ENCODE measurements at regions not wholly inside any gene's neighbourhood (a gene's known extent, or its start where the extent isn't known, plus 50 kb on each side); places are given as distances from the start of the nearest gene placed in this dataset.

- 26% methylated on average over 1 of the region's 1 CpG for WGBS
- no peaks in the 10 kb centered on the region for H3K4me1 ChIP-seq (replicated peaks)
These were observed 842.9 kb upstream of the SEMA6A start for GRCh38 chr5:117417501-117417900.

DNA sequence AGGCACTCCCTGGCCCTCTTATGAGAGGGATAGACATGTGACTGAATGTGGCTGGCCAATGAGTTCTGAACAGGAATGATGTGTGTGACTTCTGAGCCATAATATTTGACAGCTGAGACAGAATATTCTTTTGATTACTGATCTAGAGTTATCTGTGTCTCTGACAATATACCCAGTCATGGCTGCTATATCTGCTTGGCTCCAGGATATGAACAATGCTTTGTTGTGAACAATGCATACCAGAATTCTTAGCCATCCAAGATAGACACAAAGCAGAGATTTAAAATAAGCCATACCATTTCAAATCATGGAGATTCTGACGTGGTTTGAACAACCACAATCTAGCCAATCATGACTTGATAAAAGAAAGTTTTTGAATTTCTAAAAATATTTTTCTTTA, 840.3 kb upstream of the SEMA6A start:
- no peak overlapping the region for H3K27ac ChIP-seq
- no peaks in the 10 kb centered on the region for H3K4me1 ChIP-seq (replicated peaks)
- TF ChIP-seq POLR2AphosphoS5 (IDR thresholded peaks at IDR 0.05) (no peak), POLR2A (IDR thresholded peaks at IDR 0.05) (no peak)
- TF ChIP-seq, protein P1, sequence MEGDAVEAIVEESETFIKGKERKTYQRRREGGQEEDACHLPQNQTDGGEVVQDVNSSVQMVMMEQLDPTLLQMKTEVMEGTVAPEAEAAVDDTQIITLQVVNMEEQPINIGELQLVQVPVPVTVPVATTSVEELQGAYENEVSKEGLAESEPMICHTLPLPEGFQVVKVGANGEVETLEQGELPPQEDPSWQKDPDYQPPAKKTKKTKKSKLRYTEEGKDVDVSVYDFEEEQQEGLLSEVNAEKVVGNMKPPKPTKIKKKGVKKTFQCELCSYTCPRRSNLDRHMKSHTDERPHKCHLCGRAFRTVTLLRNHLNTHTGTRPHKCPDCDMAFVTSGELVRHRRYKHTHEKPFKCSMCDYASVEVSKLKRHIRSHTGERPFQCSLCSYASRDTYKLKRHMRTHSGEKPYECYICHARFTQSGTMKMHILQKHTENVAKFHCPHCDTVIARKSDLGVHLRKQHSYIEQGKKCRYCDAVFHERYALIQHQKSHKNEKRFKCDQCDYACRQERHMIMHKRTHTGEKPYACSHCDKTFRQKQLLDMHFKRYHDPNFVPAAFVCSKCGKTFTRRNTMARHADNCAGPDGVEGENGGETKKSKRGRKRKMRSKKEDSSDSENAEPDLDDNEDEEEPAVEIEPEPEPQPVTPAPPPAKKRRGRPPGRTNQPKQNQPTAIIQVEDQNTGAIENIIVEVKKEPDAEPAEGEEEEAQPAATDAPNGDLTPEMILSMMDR (IDR thresholded peaks at IDR 0.05) = no peak
- H3K4me3 ChIP-seq = no peak overlapping the region
- no peak for DNase-seq (ENCODE audit: low spot score)
- H3K9me3 ChIP-seq = no peaks in the 10 kb centered on the region
- intact Hi-C loops (cut with DNase I) = no loop called here
- no peaks in the 10 kb centered on the region for H3K36me3 ChIP-seq
- H3K27me3 ChIP-seq (replicated peaks; ENCODE audit: insufficient read depth) = no peaks in the 10 kb centered on the region
- 83% methylated on average over 1 of the region's 1 CpG for WGBS

More at GRCh38 chr5:117417501-117417900, 842.9 kb upstream of the SEMA6A start:
- Histone ChIP-seq H3K9me3 (no peaks in the 10 kb centered on the region), H3K27ac (no peak overlapping the region), H3K36me3 (no peaks in the 10 kb centered on the region), H3K27me3 (replicated peaks; ENCODE audit: insufficient read depth) (no peaks in the 10 kb centered on the region), H3K4me3 (no peak overlapping the region)
- DNase-seq (ENCODE audit: low spot score) = no peak
- intact Hi-C loops (cut with DNase I) = no loop called here
- TF ChIP-seq, protein P1 (IDR thresholded peaks at IDR 0.05) = no peak
- TF ChIP-seq POLR2A (IDR thresholded peaks at IDR 0.05) (no peak), POLR2AphosphoS5 (IDR thresholded peaks at IDR 0.05) (no peak)

- H3K27ac ChIP-seq = no peak overlapping the region
- no peak overlapping the region for H3K4me3 ChIP-seq
- no peaks in the 10 kb centered on the region for H3K9me3 ChIP-seq
- intact Hi-C loops (cut with DNase I) = no loop called here
- DNase-seq (ENCODE audit: low spot score) = no peak
- H3K27me3 ChIP-seq (replicated peaks; ENCODE audit: insufficient read depth) = no peaks in the 10 kb centered on the region
- H3K36me3 ChIP-seq = no peaks in the 10 kb centered on the region
- no peak for TF ChIP-seq POLR2A (IDR thresholded peaks at IDR 0.05)
- TF ChIP-seq POLR2AphosphoS5 (IDR thresholded peaks at IDR 0.05) = no peak
- TF ChIP-seq, protein P1 (IDR thresholded peaks at IDR 0.05) = no peak
- no peaks in the 10 kb centered on the region for H3K4me1 ChIP-seq (replicated peaks)
These were observed 837.1 kb upstream of the SEMA6A start for GRCh38 chr5:117411701-117412100.

- DNase-seq (ENCODE audit: low spot score) = no peak
- Histone ChIP-seq H3K4me3 (no peak overlapping the region), H3K27ac (no peak overlapping the region), H3K9me3 (no peaks in the 10 kb centered on the region), H3K36me3 (no peaks in the 10 kb centered on the region), H3K27me3 (replicated peaks; ENCODE audit: insufficient read depth) (no peaks in the 10 kb centered on the region), H3K4me1 (replicated peaks) (no peaks in the 10 kb centered on the region)
- TF ChIP-seq POLR2AphosphoS5 (IDR thresholded peaks at IDR 0.05) (no peak), POLR2A (IDR thresholded peaks at IDR 0.05) (no peak)
- TF ChIP-seq, protein P1 (IDR thresholded peaks at IDR 0.05) = no peak
- intact Hi-C loops (cut with DNase I) = no loop called here
- 71% methylated on average over 2 of the region's 2 CpGs for WGBS
These were observed 830.6 kb upstream of the SEMA6A start for GRCh38 chr5:117405197-117405596.

GRCh38 chr5:117394506-117395157, 820.0 kb upstream of the SEMA6A start:
- WGBS = 57% methylated on average over 6 of the region's 6 CpGs

More at GRCh38 chr5:117394506-117395157, 820.0 kb upstream of the SEMA6A start:
- H3K4me3 ChIP-seq = no peak overlapping the region
- intact Hi-C loops (cut with DNase I) = no loop called here
- no peaks in the 10 kb centered on the region for H3K4me1 ChIP-seq (replicated peaks)
- DNase-seq (ENCODE audit: low spot score) = no peak
- no peaks in the 10 kb centered on the region for H3K9me3 ChIP-seq
- no peaks in the 10 kb centered on the region for H3K27me3 ChIP-seq (replicated peaks; ENCODE audit: insufficient read depth)
- H3K36me3 ChIP-seq = no peaks in the 10 kb centered on the region
- H3K27ac ChIP-seq = no peak overlapping the region
- TF ChIP-seq, protein P1 (IDR thresholded peaks at IDR 0.05) = no peak
- TF ChIP-seq POLR2AphosphoS5 (IDR thresholded peaks at IDR 0.05) (no peak), POLR2A (IDR thresholded peaks at IDR 0.05) (no peak)
